ENCODE measurements at regions not wholly inside any gene's neighbourhood (a gene's known extent, or its start where the extent isn't known, plus 50 kb on each side); places are given as distances from the start of the nearest gene placed in this dataset.

DNA sequence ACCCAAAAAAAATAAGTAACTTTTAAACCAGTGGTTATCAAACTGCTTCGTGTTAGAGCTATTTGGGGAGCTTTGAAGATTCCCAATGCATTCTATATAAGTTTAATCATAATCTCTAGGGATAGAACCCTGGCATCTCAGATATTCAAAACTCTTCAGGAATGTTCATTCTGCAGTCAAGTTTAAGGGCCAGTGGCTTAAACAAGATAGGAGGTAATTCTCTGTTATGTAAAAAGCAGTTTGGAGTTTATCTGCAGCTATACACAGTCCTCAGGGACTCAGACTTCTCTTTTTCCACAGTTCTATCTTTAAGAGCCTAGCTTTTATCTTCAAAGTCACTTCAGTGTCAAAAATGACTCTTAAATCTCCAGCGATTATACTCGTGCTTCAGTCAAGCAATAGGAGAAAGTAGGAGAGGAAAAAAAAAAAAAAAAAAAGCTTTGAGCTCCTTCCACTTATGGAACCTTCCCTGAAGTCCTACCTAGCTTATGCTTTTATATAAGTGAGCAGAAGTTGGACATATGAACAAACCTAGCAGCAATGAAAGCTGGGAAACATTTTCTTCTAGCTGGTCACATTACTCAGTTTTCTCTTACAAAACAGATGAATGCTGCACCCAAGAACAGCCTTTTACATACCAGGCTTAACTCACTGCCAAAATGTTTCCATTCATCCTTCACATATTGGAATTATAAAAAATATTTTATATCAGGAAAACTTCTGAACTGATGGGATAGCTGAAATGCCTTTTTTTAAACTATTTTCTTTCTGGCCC lies 302.8 kb downstream of the FSCB start:
- H3K27me3 Mint-ChIP-seq: no peaks in the 10 kb centered on the region
- H3K4me3 Mint-ChIP-seq: no peak overlapping the region
- no peak overlapping the region for H3K27ac Mint-ChIP-seq
- ATAC-seq (no peak), DNase-seq (no peak)
- H3K9me3 Mint-ChIP-seq (ENCODE audit: low read depth): peaks cover 7% of the 10 kb centered on the region
- CTCF ChIA-PET: no interaction called here
- no peaks in the 10 kb centered on the region for H3K4me1 Mint-ChIP-seq
- H3K36me3 Mint-ChIP-seq: no peaks in the 10 kb centered on the region

DNA sequence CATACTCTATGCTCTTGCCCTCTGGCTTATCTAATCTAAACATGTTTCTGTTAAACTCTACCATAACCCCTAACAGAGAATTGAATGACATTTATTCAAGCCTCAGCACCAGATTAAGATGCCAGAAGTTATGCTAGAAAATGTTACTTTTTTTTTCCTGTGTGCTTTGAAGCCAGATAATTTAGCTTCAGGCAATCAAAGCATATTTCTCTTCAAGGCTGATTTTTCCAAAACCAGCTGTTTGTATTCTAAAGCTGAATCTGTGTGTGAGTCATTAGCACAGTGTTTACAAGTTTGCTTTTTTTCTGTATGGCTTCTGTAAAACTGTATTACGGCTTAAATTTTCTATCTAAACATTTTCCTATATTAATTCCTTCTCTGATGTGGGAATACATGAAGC lies 326.1 kb downstream of the FSCB start:
- no peaks in the 10 kb centered on the region for H3K36me3 Mint-ChIP-seq
- no peaks in the 10 kb centered on the region for H3K4me1 Mint-ChIP-seq
- peaks cover 14% of the 10 kb centered on the region for H3K9me3 Mint-ChIP-seq (ENCODE audit: low read depth)
- no peaks in the 10 kb centered on the region for H3K27me3 Mint-ChIP-seq
- H3K27ac Mint-ChIP-seq: no peak overlapping the region
- no peak for DNase-seq
- no peak overlapping the region for H3K4me3 Mint-ChIP-seq
- CTCF ChIA-PET: no interaction called here
- ATAC-seq: no peak

DNA sequence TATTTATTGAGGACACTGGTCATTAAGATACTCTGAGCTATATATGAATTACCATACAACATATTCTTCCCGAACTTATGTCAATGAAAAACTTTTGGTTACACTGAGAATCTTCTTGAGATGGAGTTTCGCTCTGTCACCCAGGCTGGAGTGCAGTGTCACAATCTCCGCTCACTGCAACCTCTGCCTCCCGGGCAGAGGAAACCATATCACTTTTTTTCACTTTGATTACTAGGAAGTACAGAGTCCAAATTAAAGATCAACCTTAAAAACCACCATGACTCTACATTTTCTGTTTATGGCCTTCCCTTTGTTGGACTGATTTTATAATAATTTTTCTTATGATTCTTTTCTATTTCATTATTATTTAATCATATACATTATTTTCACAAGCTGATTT lies 336.5 kb downstream of the FSCB start:
- no peak overlapping the region for H3K27ac Mint-ChIP-seq
- CTCF ChIA-PET: no interaction called here
- peaks cover 13% of the 10 kb centered on the region for H3K9me3 Mint-ChIP-seq (ENCODE audit: low read depth)
- no peak overlapping the region for H3K4me3 Mint-ChIP-seq
- no peaks in the 10 kb centered on the region for H3K27me3 Mint-ChIP-seq
- DNase-seq: no peak
- H3K4me1 Mint-ChIP-seq: no peaks in the 10 kb centered on the region
- no peak for ATAC-seq
- no peaks in the 10 kb centered on the region for H3K36me3 Mint-ChIP-seq

DNA sequence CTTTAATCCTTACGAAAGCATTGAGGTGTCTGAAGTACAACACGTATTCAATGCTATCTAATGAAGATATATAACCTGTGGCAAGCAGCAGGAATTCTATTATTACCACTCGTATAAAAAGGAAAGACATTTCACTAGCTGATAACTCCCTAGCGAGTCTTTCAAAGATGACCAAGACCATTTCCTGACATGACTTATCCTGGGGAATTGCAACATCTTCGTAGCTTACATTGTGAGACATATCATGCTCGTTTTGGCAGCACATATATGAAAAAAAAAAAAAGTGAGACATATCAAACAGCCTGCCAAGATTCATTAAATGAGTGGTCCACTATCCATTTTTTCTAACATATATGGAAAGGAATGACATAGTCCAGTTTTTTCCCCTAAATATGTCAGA lies 337.0 kb downstream of the FSCB start:
- no peaks in the 10 kb centered on the region for H3K4me1 Mint-ChIP-seq
- H3K36me3 Mint-ChIP-seq: no peaks in the 10 kb centered on the region
- ATAC-seq: no peak
- H3K4me3 Mint-ChIP-seq: no peak overlapping the region
- no peak overlapping the region for H3K27ac Mint-ChIP-seq
- CTCF ChIA-PET: no interaction called here
- H3K9me3 Mint-ChIP-seq (ENCODE audit: low read depth): peaks cover 10% of the 10 kb centered on the region
- no peaks in the 10 kb centered on the region for H3K27me3 Mint-ChIP-seq
- no peak for DNase-seq

DNA sequence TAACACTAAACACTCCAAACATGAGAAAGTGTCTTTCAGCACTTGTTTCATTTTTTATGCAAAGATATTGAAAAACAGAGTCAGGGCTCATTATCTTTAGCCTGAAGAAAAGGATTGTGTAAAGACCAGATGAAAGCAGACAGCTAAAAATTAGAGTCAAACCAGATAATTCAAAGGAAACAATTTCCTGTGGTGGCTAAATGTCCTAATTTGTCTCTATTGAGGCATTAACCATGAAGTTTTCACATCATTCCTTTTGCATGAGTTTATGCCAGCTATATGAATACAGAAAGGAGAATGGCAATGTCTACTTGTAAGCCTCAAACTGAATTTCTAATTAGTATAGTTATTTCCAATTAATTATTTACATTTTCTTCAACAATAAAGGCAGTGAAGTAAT lies 338.5 kb downstream of the FSCB start:
- H3K27ac Mint-ChIP-seq: no peak overlapping the region
- no peaks in the 10 kb centered on the region for H3K36me3 Mint-ChIP-seq
- ATAC-seq (no peak), DNase-seq (no peak)
- no peaks in the 10 kb centered on the region for H3K4me1 Mint-ChIP-seq
- no peak overlapping the region for H3K4me3 Mint-ChIP-seq
- H3K9me3 Mint-ChIP-seq (ENCODE audit: low read depth): peaks cover 4% of the 10 kb centered on the region
- no peaks in the 10 kb centered on the region for H3K27me3 Mint-ChIP-seq
- CTCF ChIA-PET: no interaction called here

DNA sequence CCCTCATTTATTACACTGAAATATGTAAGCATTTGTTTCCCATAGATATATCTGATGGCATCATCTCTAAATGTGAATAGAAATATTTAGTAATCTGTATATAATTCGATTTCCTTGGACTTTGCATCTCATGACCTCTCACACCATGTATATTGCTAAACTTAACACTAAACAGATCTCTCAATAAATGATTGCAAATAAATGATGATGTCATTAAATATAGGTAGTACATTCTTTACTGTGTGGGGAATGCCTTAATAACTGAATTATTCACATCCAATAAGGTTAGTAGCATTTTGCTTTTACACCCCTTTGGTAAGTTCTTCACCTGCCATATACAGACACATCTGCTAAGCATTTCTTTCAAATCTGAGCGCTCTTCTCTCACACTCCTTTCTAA lies 340.5 kb downstream of the FSCB start:
- Mint-ChIP-seq H3K27me3 (no peaks in the 10 kb centered on the region), H3K4me3 (no peak overlapping the region), H3K36me3 (no peaks in the 10 kb centered on the region), H3K4me1 (no peaks in the 10 kb centered on the region), H3K27ac (no peak overlapping the region), H3K9me3 (ENCODE audit: low read depth) (peaks cover 4% of the 10 kb centered on the region)
- ATAC-seq: no peak
- CTCF ChIA-PET: no interaction called here
- DNase-seq: no peak

DNA sequence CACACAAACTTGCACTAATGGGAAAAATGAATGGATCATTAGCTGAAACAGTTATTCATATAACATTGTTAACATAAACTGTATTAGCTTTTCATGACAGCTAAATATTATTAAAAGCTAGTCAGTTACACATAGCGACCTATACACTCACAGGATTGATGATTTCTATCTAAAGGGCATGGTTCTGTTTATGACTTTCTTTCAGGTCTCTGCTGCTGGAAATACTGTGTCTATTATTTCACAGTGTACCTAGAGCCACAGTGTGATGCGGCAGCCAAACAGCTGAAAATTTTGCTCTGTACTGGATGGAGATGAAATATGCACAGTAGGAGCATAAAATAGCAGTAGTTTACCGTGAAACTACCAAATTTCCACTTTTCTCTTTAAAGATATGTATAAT lies 341.1 kb downstream of the FSCB start:
- CTCF ChIA-PET: no interaction called here
- H3K9me3 Mint-ChIP-seq (ENCODE audit: low read depth): peaks cover 4% of the 10 kb centered on the region
- no peaks in the 10 kb centered on the region for H3K4me1 Mint-ChIP-seq
- no peaks in the 10 kb centered on the region for H3K27me3 Mint-ChIP-seq
- DNase-seq (no peak), ATAC-seq (no peak)
- no peaks in the 10 kb centered on the region for H3K36me3 Mint-ChIP-seq
- no peak overlapping the region for H3K4me3 Mint-ChIP-seq
- H3K27ac Mint-ChIP-seq: no peak overlapping the region

DNA sequence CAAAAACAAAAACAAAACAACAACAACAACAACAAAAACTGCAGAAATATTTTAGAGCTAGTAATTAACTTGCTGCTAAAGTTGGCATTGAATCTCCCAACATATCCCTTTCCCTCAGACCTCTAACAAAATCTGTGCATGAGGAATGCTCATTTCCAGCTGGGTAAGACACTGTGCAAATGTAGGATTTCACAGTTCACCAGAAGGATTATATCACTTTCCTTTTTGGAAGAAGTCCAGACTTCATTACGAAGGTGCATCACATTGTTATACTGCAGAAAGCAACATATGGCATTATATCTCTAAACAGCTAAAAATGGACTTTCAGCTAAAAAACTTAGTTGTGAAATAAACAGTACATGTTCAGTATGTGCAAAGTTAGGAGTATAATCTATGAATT lies 341.8 kb downstream of the FSCB start:
- Mint-ChIP-seq H3K36me3 (no peaks in the 10 kb centered on the region), H3K4me3 (no peak overlapping the region), H3K27me3 (no peaks in the 10 kb centered on the region), H3K4me1 (no peaks in the 10 kb centered on the region), H3K9me3 (ENCODE audit: low read depth) (peaks cover 2% of the 10 kb centered on the region), H3K27ac (no peak overlapping the region)
- ATAC-seq: no peak
- no peak for DNase-seq
- CTCF ChIA-PET: no interaction called here

DNA sequence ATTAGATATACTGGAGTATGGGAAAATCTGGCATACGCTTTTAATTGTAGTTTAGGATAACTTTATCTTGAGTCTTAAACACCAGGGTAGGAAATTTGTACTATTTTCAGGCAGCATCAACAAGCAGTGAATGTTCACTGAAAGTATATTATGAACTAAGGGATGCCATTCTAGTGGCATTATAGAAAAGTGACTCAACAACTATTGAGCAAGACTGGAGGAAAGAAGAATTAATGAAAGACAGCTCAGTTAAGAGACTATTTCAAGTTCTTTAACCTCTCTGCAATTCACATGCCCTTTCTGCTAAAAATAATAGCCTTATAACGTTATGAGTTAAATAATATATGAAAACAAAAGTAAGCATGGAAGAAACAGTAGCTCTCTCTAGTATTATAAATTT lies 343.1 kb downstream of the FSCB start:
- Mint-ChIP-seq H3K4me3 (no peak overlapping the region), H3K9me3 (ENCODE audit: low read depth) (no peaks in the 10 kb centered on the region), H3K36me3 (no peaks in the 10 kb centered on the region), H3K27me3 (no peaks in the 10 kb centered on the region), H3K4me1 (no peaks in the 10 kb centered on the region), H3K27ac (no peak overlapping the region)
- CTCF ChIA-PET: no interaction called here
- no peak for ATAC-seq
- no peak for DNase-seq

DNA sequence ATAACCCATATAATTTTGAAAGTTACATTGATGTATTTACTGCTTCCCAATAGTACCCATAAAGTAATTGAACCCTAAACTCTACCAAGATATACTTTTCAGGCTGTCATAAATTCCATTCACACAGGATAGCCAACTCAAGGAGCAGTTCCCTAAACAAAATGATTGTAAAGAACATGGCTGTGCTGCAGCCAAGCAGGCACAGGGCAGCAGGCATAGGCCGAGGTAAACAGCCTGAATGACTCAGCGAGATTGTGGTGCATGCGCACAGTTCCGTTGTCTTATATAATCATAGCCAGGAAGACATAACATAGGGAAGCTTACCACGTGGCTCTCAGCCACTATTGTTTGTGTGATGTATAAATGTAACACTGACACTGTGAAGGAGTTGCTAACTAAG lies 344.9 kb downstream of the FSCB start:
- peaks cover 5% of the 10 kb centered on the region for H3K9me3 Mint-ChIP-seq (ENCODE audit: low read depth)
- no peaks in the 10 kb centered on the region for H3K36me3 Mint-ChIP-seq
- DNase-seq (no peak), ATAC-seq (no peak)
- no peak overlapping the region for H3K27ac Mint-ChIP-seq
- CTCF ChIA-PET: no interaction called here
- no peak overlapping the region for H3K4me3 Mint-ChIP-seq
- no peaks in the 10 kb centered on the region for H3K27me3 Mint-ChIP-seq
- no peaks in the 10 kb centered on the region for H3K4me1 Mint-ChIP-seq

DNA sequence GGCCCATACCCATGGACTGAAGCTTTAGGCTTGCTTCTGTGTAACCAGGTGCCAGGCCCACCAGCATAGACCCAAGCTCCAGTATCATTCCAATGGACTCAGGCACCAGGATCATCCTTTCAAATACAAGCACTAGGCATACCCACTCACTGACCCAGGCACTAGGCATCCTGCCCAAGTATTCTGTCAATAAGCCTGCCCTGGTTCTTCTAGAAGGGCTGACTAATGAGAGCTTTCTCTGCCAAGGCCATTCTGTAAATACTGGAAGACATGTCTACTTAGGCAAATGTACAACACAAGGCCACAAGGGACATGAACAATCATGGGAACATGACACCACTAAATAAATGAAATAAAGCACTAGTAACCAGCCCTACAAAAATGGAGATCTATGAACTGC lies 352.2 kb downstream of the FSCB start:
- Mint-ChIP-seq H3K9me3 (ENCODE audit: low read depth) (peaks cover 10% of the 10 kb centered on the region), H3K36me3 (no peaks in the 10 kb centered on the region), H3K27me3 (no peaks in the 10 kb centered on the region), H3K27ac (no peak overlapping the region), H3K4me3 (no peak overlapping the region), H3K4me1 (no peaks in the 10 kb centered on the region)
- DNase-seq: no peak
- CTCF ChIA-PET: no interaction called here
- no peak for ATAC-seq

DNA sequence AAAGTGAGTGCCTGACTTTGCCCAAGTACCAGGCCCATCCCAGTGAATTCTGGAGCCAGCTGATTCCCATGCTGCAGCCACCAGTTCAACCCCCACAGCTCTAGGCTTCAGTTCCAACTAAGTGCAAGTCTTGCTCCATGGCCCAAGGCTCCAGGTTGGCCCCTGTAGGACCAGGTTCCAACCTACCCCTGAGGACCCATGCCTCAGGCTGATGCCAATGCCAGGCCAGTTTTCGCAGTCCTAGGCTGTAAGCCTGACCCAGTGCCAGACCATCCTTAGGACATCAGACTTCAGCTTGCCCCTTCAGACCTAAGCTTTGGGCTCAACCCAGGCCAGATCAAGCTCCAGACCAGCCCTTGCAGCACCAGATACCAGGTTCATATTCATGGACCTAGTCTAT lies 352.6 kb downstream of the FSCB start:
- ATAC-seq (no peak), DNase-seq (no peak)
- Mint-ChIP-seq H3K36me3 (no peaks in the 10 kb centered on the region), H3K4me3 (no peak overlapping the region), H3K27me3 (no peaks in the 10 kb centered on the region), H3K4me1 (no peaks in the 10 kb centered on the region), H3K9me3 (ENCODE audit: low read depth) (peaks cover 10% of the 10 kb centered on the region), H3K27ac (no peak overlapping the region)
- CTCF ChIA-PET: no interaction called here

DNA sequence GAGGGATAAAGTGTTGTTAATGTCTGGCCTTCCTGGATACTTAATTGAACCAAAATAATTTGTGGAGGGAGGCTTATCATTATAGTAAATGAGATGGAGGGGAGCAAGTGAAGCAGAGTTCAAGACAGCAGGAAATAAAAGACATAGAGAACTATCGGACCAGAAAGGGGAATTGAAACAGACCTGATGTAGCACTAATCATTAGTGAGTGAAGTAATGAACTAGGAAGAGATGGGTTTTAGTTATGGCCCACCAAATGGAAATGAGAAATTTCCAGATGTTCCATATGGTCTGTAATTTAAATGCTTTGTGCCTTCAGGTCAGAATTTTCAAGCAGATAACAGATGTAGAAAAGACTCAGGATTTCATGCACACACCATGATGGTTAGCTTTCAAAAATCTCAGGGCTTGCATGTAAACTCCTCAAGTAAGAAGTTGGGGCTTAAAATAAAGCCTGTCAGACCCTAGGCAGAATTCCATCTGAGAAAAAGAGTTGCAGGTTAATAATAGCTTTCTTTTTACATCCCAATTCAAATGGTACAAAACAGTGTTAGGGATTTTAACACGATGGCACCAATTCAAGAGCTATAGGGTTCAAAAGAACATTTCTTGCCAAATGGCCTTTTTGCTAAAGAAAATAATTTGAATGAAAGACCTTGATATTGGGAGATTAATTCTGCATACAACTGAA lies 355.8 kb downstream of the FSCB start:
- Mint-ChIP-seq H3K4me3 (no peak overlapping the region), H3K36me3 (no peaks in the 10 kb centered on the region), H3K4me1 (no peaks in the 10 kb centered on the region), H3K27ac (no peak overlapping the region), H3K9me3 (ENCODE audit: low read depth) (peaks cover 5% of the 10 kb centered on the region), H3K27me3 (no peaks in the 10 kb centered on the region)
- DNase-seq (no peak), ATAC-seq (no peak)
- CTCF ChIA-PET: no interaction called here

DNA sequence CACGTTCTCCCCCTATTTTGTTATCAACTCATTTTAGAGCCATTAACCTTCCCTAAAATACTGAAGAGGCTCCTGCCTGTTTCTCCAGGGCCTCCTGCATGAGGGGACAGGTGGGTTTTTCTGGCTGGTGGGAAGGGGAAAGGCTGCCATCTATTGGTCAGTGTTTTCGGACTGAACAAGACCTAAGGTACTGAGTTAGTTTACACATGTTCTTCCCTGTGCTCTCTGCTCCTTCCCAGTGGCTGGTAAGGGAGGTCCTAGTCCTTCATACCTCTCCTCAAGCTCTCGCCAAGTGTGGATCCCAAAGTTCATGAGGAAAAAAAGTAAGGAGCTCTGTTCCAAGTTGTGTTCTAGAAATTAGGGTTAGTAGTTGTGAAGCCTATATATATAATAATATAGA lies 357.5 kb downstream of the FSCB start:
- no peak for ATAC-seq
- no peak overlapping the region for H3K27ac Mint-ChIP-seq
- H3K27me3 Mint-ChIP-seq: no peaks in the 10 kb centered on the region
- H3K4me1 Mint-ChIP-seq: no peaks in the 10 kb centered on the region
- no peaks in the 10 kb centered on the region for H3K36me3 Mint-ChIP-seq
- no peak for DNase-seq
- H3K9me3 Mint-ChIP-seq (ENCODE audit: low read depth): peaks cover 3% of the 10 kb centered on the region
- CTCF ChIA-PET: no interaction called here
- H3K4me3 Mint-ChIP-seq: no peak overlapping the region
